HFFc6 (cell line): ENCODE measurements at regions not wholly inside any gene's neighbourhood (a gene's known extent, or its start where the extent isn't known, plus 50 kb on each side); places are given as distances from the start of the nearest gene placed in this dataset.
A peak's percentile ranks its signal among the peaks of the same experiment; 100 is the strongest.

ENCODE experiments used
- DNase-seq: peaks from one replicate; pipeline ENCODE4 v3.0.0-alpha.2; 2018
- H3K27ac Mint-ChIP-seq: 2 replicates; pipeline ENCODE4 v1.8.0; 2020; ENCODE audit warnings: mild to moderate bottlenecking, mixed read lengths
- H3K27me3 Mint-ChIP-seq: 2 replicates; pipeline ENCODE4 v1.8.0; 2021; ENCODE audit warnings: mild to moderate bottlenecking, moderate library complexity, mixed read lengths; ENCODE audit not compliant: insufficient read depth
- H3K36me3 Mint-ChIP-seq: 2 replicates; pipeline ENCODE4 v1.8.0; 2021; ENCODE audit warnings: low read depth, mixed read lengths
- H3K4me1 Mint-ChIP-seq: 2 replicates; pipeline ENCODE4 v1.8.0; 2020; ENCODE audit warnings: low read depth, mixed read lengths
- H3K4me3 Mint-ChIP-seq: 2 replicates; pipeline ENCODE4 v1.8.0; 2020; ENCODE audit warnings: mild to moderate bottlenecking, moderate library complexity, mixed read lengths
- H3K9me3 Mint-ChIP-seq: 2 replicates; pipeline ENCODE4 v1.8.0; 2020; ENCODE audit warnings: mild to moderate bottlenecking, mixed read lengths
- TF ChIP-seq, protein P1 (sequence below): fragments of 200-600 bp; sonication (generic); IDR thresholded peaks from 2 replicates; pipeline ENCODE4 v1.5.0; 2021; ENCODE audit warnings: antibody characterized with exemption, mild to moderate bottlenecking

DNA sequence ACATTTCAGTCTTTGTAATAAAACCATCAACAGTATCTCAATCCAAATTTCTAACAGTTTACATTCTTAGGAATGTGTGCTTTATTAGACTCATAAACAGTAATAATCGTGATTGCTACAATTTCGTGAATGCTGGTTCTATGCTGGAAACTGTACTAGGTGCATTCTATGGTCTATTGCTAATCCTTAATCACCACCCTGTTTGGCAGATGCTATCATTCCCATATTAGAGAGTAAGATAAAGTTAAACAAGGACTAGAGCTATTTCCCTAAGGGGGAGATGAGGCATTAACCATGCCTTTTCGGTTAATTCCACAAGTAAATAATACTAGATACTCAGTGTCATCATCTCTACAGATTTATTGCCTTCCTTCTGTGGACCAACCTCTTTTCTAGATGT, 244.0 kb downstream of the PAX3 start:
- Mint-ChIP-seq H3K4me3 (no peak overlapping the region), H3K27me3 (peaks cover 20% of the 10 kb centered on the region), H3K27ac (no peak overlapping the region), H3K36me3 (no peaks in the 10 kb centered on the region), H3K9me3 (no peaks in the 10 kb centered on the region), H3K4me1 (peaks cover 10% of the 10 kb centered on the region; the same call in 1 of the 2 replicates)
- TF ChIP-seq, protein P1, sequence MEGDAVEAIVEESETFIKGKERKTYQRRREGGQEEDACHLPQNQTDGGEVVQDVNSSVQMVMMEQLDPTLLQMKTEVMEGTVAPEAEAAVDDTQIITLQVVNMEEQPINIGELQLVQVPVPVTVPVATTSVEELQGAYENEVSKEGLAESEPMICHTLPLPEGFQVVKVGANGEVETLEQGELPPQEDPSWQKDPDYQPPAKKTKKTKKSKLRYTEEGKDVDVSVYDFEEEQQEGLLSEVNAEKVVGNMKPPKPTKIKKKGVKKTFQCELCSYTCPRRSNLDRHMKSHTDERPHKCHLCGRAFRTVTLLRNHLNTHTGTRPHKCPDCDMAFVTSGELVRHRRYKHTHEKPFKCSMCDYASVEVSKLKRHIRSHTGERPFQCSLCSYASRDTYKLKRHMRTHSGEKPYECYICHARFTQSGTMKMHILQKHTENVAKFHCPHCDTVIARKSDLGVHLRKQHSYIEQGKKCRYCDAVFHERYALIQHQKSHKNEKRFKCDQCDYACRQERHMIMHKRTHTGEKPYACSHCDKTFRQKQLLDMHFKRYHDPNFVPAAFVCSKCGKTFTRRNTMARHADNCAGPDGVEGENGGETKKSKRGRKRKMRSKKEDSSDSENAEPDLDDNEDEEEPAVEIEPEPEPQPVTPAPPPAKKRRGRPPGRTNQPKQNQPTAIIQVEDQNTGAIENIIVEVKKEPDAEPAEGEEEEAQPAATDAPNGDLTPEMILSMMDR: no peak
- DNase-seq: peak; percentile 8

DNA sequence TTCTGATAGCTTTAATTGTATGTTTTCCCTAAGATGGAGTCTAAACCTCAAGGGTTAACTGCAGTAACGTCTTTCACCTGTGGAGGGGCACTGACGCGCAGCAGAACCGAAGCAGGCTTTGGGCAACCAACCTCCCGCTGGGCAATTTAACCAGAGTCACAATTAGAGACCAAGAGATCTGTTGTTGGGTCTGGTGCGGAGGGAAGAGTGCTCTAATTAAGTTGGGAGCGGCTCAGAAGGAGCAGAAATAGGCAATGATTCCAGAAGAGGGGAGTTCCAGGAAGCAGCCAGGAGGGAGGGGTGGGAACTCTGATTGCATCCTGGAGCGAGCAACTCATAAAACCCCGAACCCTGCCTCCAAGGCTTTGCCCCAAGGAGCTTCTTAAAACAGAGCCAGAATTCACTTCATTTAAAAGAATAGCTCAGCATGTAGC, 245.8 kb downstream of the PAX3 start:
- Mint-ChIP-seq H3K4me1 (peaks cover 10% of the 10 kb centered on the region; the same call in 1 of the 2 replicates), H3K9me3 (no peaks in the 10 kb centered on the region), H3K4me3 (no peak overlapping the region), H3K36me3 (no peaks in the 10 kb centered on the region), H3K27ac (no peak overlapping the region), H3K27me3 (peaks cover 16% of the 10 kb centered on the region)
- TF ChIP-seq, protein P1: peak; percentile 47
- no peak for DNase-seq

- DNase-seq: no peak
- no peak overlapping the region for H3K4me3 Mint-ChIP-seq
- H3K27ac Mint-ChIP-seq: no peak overlapping the region
- H3K27me3 Mint-ChIP-seq: peaks cover 23% of the 10 kb centered on the region
- H3K4me1 Mint-ChIP-seq: peaks cover 10% of the 10 kb centered on the region; the same call in 1 of the 2 replicates
- H3K9me3 Mint-ChIP-seq: no peaks in the 10 kb centered on the region
- TF ChIP-seq, protein P1: no peak
- no peaks in the 10 kb centered on the region for H3K36me3 Mint-ChIP-seq
Observed at GRCh38 chr2:222050981-222051380, 247.8 kb downstream of the PAX3 start.

DNA sequence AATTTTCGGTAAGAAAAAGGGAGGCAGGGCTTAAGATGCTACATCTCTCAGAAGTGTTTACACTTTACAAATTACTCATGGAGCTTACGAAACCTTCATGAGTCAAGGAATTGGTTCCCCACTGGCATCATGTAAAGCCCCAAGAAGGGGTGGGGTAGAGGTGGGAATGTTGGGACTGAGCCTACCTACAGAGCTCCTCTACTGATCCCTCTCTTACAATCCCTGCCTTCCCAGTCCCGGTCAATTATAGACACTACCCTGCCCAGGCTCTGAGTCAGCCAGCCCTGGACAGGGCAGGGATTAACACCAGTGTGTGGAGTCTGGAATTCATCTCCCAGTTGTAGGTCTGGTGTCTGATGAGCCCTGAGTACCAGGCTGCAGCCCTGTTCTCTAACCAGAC, 248.9 kb downstream of the PAX3 start:
- TF ChIP-seq, protein P1: no peak
- Mint-ChIP-seq H3K27me3 (peaks cover 23% of the 10 kb centered on the region), H3K36me3 (no peaks in the 10 kb centered on the region), H3K4me1 (peaks cover 4% of the 10 kb centered on the region; the same call in 1 of the 2 replicates), H3K27ac (no peak overlapping the region), H3K9me3 (no peaks in the 10 kb centered on the region), H3K4me3 (no peak overlapping the region)
- no peak for DNase-seq

DNA sequence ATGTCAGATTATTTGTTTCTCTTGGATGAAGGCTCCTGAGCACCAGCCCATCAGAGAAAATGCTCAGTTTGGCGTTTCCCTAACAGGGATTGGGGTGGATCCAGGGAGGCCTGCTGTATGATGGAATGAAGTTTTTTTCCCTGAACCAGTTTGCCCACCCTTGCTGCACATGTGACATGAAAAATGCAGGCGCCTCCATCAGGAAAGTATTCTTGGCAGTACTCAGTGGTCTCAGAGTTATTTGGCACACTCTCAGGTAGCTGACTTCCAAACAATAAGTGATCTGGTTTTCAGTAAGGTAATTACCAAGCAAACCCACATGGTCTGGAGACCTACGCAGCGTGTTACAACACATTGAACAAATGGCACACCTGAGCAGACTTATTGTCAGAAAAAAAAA, 254.9 kb downstream of the PAX3 start:
- TF ChIP-seq, protein P1: no peak
- Mint-ChIP-seq H3K4me1 (no peaks in the 10 kb centered on the region), H3K9me3 (no peaks in the 10 kb centered on the region), H3K27ac (no peak overlapping the region), H3K4me3 (no peak overlapping the region), H3K36me3 (no peaks in the 10 kb centered on the region), H3K27me3 (peaks cover 14% of the 10 kb centered on the region)
- no peak for DNase-seq

- H3K4me1 Mint-ChIP-seq: 0 out of 2 replicates have a peak, but pooled peaks cover 6% of the 10 kb centered on the region
- peaks cover 14% of the 10 kb centered on the region for H3K27me3 Mint-ChIP-seq
- H3K4me3 Mint-ChIP-seq: no peak overlapping the region
- no peaks in the 10 kb centered on the region for H3K36me3 Mint-ChIP-seq
- DNase-seq: no peak
- H3K9me3 Mint-ChIP-seq: no peaks in the 10 kb centered on the region
- H3K27ac Mint-ChIP-seq: no peak overlapping the region
- TF ChIP-seq, protein P1: no peak
Observed at GRCh38 chr2:222042666-222043065, 256.1 kb downstream of the PAX3 start.
